Naive thymus-derived CD8-positive, alpha-beta T cell (primary cell): ENCODE measurements at regions not wholly inside any gene's neighbourhood (a gene's known extent, or its start where the extent isn't known, plus 50 kb on each side); places are given as distances from the start of the nearest gene placed in this dataset.

ENCODE experiments used
- ATAC-seq, 2 donors: fragments of 150-1000 bp; cut with Tn5 transposase in 1 of 2; sonication (Bioruptor Pico), chemical (Tn5 transposase) in 1 of 2; 1 replicate in 1 of 2; 2 replicates in 1 of 2; pipeline ENCODE4 v1.10.0; 2021; ENCODE audit warnings: mild to moderate bottlenecking in 2 of 2, moderate library complexity in 2 of 2
- POLR2A ChIA-PET: fragments of 350-600 bp; sonication (Branson Sonifier 250); formaldehyde crosslinking; loops from one replicate; lab custom pipeline; 2021; ENCODE audit warnings: antibody characterized with exemption; lab: Charles Lee
- DNase-seq, 10 donors: peaks; one replicate each; pipeline versions ENCODE4 v3.0.0 to v3.0.0-alpha.2; 2020 to 2022
- H3K27ac Mint-ChIP-seq, 10 donors: one replicate each; pipeline ENCODE4 v1.8.0; 2020 to 2022; ENCODE audit warnings: mild to moderate bottlenecking in 10 of 10, mixed read lengths in 10 of 10, moderate library complexity in 4 of 10, inconsistent platforms in 1 of 10
- H3K27me3 Mint-ChIP-seq, 5 donors: one replicate each; pipeline ENCODE4 v1.8.0; 2021 to 2022; ENCODE audit warnings: mixed read lengths in 5 of 5
- H3K36me3 Mint-ChIP-seq, 3 donors: one replicate each; pipeline ENCODE4 v1.8.0; 2020 to 2022; ENCODE audit warnings: mixed read lengths in 3 of 3, mild to moderate bottlenecking in 2 of 3, inconsistent platforms in 1 of 3
- H3K4me1 Mint-ChIP-seq, 4 donors: one replicate each; pipeline ENCODE4 v1.8.0; 2021 to 2022; ENCODE audit warnings: mixed read lengths in 4 of 4
- H3K4me3 Mint-ChIP-seq, 10 donors: one replicate each; pipeline ENCODE4 v1.8.0; 2020 to 2022; ENCODE audit warnings: mild to moderate bottlenecking in 10 of 10, mixed read lengths in 10 of 10, moderate library complexity in 6 of 10, inconsistent platforms in 1 of 10
- H3K9me3 Mint-ChIP-seq, 9 donors: one replicate each; pipeline ENCODE4 v1.8.0; 2020 to 2022; ENCODE audit warnings: mixed read lengths in 9 of 9, mild to moderate bottlenecking in 3 of 9, inconsistent platforms in 1 of 9, moderate library complexity in 1 of 9

DNA sequence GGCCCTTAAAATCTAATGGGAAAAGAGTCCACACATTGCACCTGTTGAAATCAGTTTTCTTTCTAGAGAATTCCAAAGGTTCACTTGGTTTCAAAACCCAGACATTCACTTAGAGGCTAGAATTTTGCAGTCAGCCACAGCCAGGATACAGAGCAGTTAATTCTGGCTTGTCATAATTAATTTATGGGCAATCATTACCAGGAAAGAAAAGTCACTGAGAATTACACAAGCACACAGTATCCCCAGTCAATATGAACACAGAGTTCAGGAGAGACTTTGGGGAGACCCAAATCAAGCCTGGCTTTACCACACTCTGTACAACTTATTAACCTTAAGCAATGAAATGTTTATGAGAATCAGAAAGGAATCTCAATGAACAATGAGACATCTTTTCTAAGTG lies 224.3 kb upstream of the SOX21 start:
- Mint-ChIP-seq H3K27ac (no peak overlapping the region), H3K27me3 (peaks cover 5 to 27% (median 14%) of the 10 kb centered on the region in 5 donors), H3K9me3 (peaks cover 0 to 16% (median 5%) of the 10 kb centered on the region in 9 donors), H3K4me3 (no peak overlapping the region), H3K36me3 (peaks cover 0 to 9% (median 0%) of the 10 kb centered on the region in 3 donors), H3K4me1 (no peaks in the 10 kb centered on the region)
- POLR2A ChIA-PET, result no interaction called here
- DNase-seq, result no peak
- ATAC-seq, result no peak

DNA sequence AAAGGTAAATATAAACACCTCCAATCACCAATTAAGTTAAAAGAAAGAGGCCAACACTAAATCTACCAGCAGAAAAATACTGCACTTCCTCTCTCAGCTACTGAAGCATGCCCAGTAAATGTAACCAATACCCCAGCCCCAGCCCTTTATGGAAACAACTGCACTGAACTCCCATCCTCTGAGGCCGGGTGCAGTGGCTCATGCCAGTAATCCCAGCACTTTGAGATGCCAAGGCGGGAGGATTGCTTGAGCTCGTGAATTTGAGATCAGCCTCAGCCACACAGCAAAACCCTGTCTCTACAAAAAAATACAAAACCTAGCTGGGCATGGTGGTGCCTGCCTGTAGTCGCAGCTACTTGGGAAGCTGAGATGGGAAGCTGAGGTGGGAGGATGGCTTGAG lies 221.6 kb upstream of the SOX21 start:
- Mint-ChIP-seq H3K27me3 (peaks cover 5 to 25% (median 7%) of the 10 kb centered on the region in 5 donors), H3K27ac (no peak overlapping the region), H3K36me3 (peaks cover 0 to 9% (median 0%) of the 10 kb centered on the region in 3 donors), H3K4me1 (no peaks in the 10 kb centered on the region), H3K4me3 (no peak overlapping the region), H3K9me3 (peaks cover 0 to 16% (median 5%) of the 10 kb centered on the region in 9 donors)
- ATAC-seq (no peak), DNase-seq (no peak)
- POLR2A ChIA-PET, result no interaction called here

DNA sequence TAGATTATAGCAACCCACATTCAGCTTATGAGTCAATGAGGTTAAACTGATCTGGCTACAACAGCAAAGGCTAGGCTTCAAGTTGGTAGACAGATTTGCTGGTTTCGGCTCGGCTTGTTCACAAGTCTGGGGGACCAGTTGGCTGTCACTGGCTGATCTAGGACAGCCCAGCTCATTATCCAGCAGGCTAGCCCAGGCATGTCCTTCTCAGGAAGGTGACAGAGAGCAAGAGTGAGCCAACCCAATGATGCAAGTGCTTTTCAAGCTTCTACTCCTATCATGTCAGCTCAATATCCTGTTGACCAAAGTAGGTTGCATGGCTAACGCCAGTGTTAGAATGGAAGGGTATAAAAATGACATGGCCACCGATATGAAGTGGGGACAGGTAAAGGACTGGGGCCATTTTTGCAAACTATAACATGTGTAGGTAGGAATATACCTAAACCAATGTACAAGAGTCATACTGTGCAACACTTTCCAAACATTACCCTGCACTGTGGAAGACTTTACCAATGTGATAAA lies 220.9 kb upstream of the SOX21 start:
- POLR2A ChIA-PET, result no interaction called here
- Mint-ChIP-seq H3K9me3 (peaks cover 0 to 16% (median 5%) of the 10 kb centered on the region in 9 donors), H3K4me3 (no peak overlapping the region), H3K36me3 (peaks cover 0 to 9% (median 0%) of the 10 kb centered on the region in 3 donors), H3K4me1 (no peaks in the 10 kb centered on the region), H3K27me3 (peaks cover 5 to 18% (median 7%) of the 10 kb centered on the region in 5 donors), H3K27ac (no peak overlapping the region)
- ATAC-seq (no peak), DNase-seq (no peak)

DNA sequence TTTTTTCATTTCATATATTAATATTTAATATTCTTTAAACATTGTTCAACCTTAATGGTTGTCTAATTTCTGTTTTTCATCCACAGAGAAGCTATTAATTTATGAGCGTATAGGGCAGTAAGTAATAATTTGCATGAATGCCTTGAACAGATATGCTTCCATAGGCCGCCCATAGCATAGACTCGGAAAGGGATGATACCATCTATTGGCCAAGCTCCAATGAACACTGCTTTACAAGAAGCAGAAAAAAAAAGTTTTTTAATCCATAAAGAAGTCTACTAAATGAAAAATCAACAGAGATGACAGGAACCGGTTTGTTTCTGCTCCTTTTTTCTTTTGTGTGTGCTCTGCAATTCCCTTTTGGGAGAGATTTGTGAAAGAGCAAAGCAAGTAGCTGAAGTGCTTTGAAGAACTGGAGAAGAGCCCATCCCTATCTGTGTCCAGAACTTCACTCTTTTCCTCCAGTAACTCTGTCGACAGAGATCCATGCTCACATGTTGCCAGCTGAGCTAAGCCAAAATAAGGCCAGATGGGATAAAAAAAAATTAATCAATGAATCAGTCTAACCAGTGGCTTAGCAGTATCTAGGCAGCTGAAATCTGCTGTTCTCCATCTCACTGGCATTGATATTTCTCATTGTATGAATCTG lies 215.9 kb upstream of the SOX21 start:
- Mint-ChIP-seq H3K27ac (no peak overlapping the region), H3K36me3 (peaks cover 0 to 6% (median 0%) of the 10 kb centered on the region in 3 donors), H3K9me3 (peaks cover 0 to 9% (median 3%) of the 10 kb centered on the region in 9 donors), H3K27me3 (peaks cover 1 to 21% (median 6%) of the 10 kb centered on the region in 5 donors), H3K4me1 (no peaks in the 10 kb centered on the region), H3K4me3 (no peak overlapping the region)
- ATAC-seq (no peak), DNase-seq (no peak)
- POLR2A ChIA-PET, result no interaction called here

DNA sequence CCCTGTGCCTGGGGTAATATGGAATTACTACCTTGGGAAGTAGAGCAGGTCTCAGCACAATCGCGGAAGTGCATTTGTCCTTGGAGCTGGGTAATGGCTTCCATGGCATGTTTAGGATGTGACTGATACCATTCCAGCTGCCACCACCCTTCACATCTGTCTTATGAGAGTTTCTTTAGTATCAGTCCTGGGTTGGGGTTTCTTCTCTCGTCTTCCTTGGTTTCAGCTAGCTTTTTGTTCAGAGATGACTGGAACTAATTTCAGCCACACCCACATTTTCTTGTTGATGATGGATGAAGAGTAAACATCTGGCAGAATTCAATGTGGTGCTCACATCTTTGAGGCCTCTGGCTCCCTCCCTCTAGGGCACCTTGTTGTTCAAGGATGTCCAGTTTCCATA lies 212.9 kb upstream of the SOX21 start:
- POLR2A ChIA-PET, result no interaction called here
- ATAC-seq, result no peak
- Mint-ChIP-seq H3K9me3 (no peaks in the 10 kb centered on the region), H3K27ac (no peak overlapping the region), H3K36me3 (no peaks in the 10 kb centered on the region), H3K4me1 (no peaks in the 10 kb centered on the region), H3K4me3 (no peak overlapping the region), H3K27me3 (peaks cover 0 to 37% (median 8%) of the 10 kb centered on the region in 5 donors)
- no peak for DNase-seq

DNA sequence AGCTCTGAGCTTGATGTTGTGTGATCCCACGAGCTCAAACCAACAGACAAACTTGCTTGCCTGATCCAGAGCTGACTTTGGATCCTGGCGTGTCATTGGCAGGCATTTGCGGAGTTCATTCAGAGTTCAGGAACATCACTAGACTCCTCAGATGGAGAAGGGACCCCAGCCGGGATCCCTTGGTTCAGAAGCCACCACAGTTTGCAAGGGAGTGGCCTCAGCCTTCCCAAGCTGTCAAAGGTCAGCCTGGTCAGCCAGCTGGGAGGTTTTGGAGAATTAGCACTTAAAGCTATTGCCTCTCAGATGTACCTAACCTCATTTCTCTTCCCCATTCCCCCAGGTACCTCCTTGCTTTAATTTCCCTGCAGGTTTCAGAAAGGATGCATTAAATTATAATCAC lies 208.8 kb upstream of the SOX21 start:
- POLR2A ChIA-PET, result no interaction called here
- no peaks in the 10 kb centered on the region for H3K4me1 Mint-ChIP-seq
- H3K27ac Mint-ChIP-seq, result no peak overlapping the region
- peaks cover 0 to 5% (median 0%) of the 10 kb centered on the region in 9 donors for H3K9me3 Mint-ChIP-seq
- DNase-seq (no peak), ATAC-seq (no peak)
- H3K4me3 Mint-ChIP-seq, result no peak overlapping the region
- no peaks in the 10 kb centered on the region for H3K36me3 Mint-ChIP-seq
- H3K27me3 Mint-ChIP-seq, result peaks cover 0 to 28% (median 8%) of the 10 kb centered on the region in 5 donors

DNA sequence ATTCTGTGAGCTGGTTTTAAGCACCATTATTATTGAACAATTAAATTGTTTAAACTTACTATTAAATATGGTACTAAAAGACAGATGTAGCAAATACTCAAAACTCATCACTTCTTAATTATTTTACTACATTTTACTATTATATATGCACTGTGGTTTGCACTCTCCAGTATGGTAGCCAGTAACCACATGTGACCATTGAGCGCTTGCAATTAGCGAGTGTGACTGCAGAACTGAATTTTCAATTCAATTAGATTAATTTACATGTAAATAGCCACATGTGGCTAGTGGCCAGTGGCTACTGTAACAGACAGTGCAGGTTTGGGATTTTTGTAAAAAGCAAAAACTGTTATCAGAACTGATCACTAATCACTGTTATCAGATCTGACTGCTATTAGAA lies 208.2 kb upstream of the SOX21 start:
- no peak for DNase-seq
- ATAC-seq, result no peak
- Mint-ChIP-seq H3K4me3 (no peak overlapping the region), H3K9me3 (peaks cover 0 to 5% (median 0%) of the 10 kb centered on the region in 9 donors), H3K36me3 (no peaks in the 10 kb centered on the region), H3K4me1 (no peaks in the 10 kb centered on the region), H3K27ac (no peak overlapping the region), H3K27me3 (peaks cover 0 to 27% (median 8%) of the 10 kb centered on the region in 5 donors)
- POLR2A ChIA-PET, result no interaction called here

DNA sequence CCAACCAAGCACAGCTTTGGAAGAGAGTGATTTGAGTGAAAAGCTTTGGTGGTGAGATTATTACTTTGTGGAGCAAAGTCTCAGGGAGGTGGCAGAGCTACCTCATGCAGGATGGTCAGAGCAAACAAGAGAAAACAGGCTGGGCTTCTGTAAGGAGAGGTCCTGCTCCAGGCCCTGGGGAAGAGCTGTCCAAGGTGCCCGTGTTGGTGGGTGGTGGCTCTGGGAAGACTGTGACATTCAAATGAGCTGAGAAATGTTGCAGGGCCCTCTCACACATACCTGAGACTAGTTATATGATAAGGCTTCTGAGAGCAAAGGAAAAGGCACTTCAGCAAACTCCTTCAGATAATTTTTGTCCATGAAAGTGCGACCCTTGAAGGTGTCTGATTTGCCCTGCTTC lies 205.5 kb upstream of the SOX21 start:
- POLR2A ChIA-PET, result no interaction called here
- Mint-ChIP-seq H3K4me1 (no peaks in the 10 kb centered on the region), H3K27me3 (peaks cover 2 to 16% (median 4%) of the 10 kb centered on the region in 5 donors), H3K4me3 (no peak overlapping the region), H3K27ac (no peak overlapping the region), H3K9me3 (peaks cover 0 to 5% (median 0%) of the 10 kb centered on the region in 9 donors), H3K36me3 (no peaks in the 10 kb centered on the region)
- ATAC-seq (no peak), DNase-seq (no peak)

DNA sequence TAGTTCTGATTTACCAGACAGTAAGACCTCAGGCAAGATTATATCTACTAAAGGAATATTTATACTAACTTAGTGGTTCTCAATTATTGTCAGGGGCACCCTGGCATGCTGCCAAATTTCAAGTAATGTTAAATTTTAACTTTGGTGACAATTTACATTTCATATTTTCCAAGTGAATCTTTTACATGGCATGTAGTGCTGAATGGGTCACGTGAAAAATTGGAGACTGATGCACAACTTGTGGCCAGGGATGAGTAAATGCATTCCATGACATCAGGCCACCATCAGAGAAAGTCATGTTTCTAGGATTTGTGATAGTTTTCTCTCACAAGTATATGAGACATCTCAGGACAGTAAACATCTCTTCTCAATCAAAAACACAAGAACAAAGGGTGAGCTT lies 202.6 kb upstream of the SOX21 start:
- ATAC-seq (no peak), DNase-seq (no peak)
- no peak overlapping the region for H3K27ac Mint-ChIP-seq
- no peak overlapping the region for H3K4me3 Mint-ChIP-seq
- H3K9me3 Mint-ChIP-seq, result peaks cover 0 to 5% (median 0%) of the 10 kb centered on the region in 9 donors
- no peaks in the 10 kb centered on the region for H3K36me3 Mint-ChIP-seq
- POLR2A ChIA-PET, result no interaction called here
- no peaks in the 10 kb centered on the region for H3K4me1 Mint-ChIP-seq
- H3K27me3 Mint-ChIP-seq, result peaks cover 14 to 36% (median 20%) of the 10 kb centered on the region in 5 donors

DNA sequence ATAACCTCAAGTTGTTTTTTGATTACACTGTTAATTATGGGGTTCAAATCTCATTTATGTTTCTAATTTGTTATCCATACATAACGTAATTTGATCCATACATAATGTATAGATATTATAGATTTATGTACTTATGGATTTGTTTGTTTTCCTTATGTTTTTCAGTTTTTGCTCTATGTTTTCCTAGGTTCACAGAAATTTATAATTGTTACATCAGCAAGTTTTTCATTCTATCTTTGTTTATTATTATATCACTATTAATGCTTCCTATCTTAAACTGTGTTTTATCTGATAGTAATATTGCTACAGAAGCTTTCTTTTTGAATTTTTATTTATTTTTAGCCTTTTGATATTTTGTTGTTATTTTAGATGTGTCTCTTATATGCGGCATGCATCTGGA lies 194.3 kb upstream of the SOX21 start:
- H3K36me3 Mint-ChIP-seq, result no peaks in the 10 kb centered on the region
- H3K4me3 Mint-ChIP-seq, result no peak overlapping the region
- POLR2A ChIA-PET, result no interaction called here
- no peaks in the 10 kb centered on the region for H3K4me1 Mint-ChIP-seq
- DNase-seq (no peak), ATAC-seq (no peak)
- H3K27me3 Mint-ChIP-seq, result peaks cover 14 to 39% (median 21%) of the 10 kb centered on the region in 5 donors
- H3K9me3 Mint-ChIP-seq, result peaks cover 0 to 3% (median 0%) of the 10 kb centered on the region in 9 donors
- H3K27ac Mint-ChIP-seq, result no peak overlapping the region

DNA sequence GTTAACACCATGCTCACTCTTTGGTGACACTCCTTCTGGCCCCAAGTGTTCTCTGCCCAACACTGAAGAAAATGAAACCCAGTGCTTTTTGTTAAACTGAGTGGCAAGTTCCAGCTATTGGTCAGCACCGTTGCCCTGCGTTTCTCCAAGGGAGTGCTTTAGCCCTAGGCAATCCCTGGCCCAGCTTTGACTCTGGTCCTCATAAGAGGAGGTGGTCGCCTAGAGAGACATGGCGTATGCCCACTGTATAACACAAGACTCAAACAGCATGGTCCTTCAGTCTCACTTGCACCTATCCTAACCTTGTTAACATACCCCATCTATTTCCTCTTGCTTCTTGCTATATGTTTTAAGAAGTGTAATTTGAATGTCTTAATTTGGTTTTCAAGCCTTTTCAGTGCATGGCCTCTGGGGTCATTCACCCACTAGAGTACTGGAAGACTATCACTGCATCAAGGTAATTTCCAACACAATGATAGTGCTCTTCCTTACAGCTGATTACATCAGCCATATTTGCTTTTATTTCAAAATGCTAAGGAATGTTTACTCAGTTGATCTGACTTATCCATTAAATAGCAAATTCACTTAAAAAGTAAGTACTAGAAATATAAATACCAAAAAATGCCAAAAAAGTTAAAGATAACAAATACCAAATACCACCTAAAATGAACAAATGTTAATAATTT lies 190.5 kb upstream of the SOX21 start:
- POLR2A ChIA-PET, result no interaction called here
- ATAC-seq, result no peak
- no peak overlapping the region for H3K27ac Mint-ChIP-seq

DNA sequence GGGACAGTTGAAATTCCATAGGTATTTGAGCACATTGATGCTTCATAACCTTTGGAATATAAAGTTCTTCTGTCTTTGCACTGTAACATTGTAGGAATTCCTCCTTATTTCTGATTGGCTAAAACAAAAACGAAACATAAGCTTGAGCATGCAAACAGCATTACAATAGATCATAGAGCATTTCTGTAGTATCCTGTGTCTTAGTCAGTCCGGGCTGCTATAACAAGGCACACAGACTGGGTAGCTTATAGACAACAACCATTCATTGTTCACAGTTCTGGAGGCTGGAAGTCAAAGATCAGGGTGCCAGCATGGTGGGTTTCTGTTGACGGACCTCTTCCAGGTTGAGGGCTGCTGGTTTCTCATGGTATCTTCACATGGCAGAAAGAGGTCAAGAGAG lies 188.7 kb upstream of the SOX21 start:
- Mint-ChIP-seq H3K27me3 (peaks cover 0 to 6% (median 0%) of the 10 kb centered on the region in 5 donors), H3K4me3 (no peak overlapping the region), H3K9me3 (no peaks in the 10 kb centered on the region), H3K4me1 (no peaks in the 10 kb centered on the region), H3K27ac (no peak overlapping the region), H3K36me3 (no peaks in the 10 kb centered on the region)
- DNase-seq (no peak), ATAC-seq (no peak)
- POLR2A ChIA-PET, result no interaction called here

More for the DNA sequence above, 190.5 kb upstream of the SOX21 start:
- peaks cover 0 to 6% (median 0%) of the 10 kb centered on the region in 5 donors for H3K27me3 Mint-ChIP-seq
- no peaks in the 10 kb centered on the region for H3K9me3 Mint-ChIP-seq
- DNase-seq, result no peak
- H3K4me1 Mint-ChIP-seq, result no peaks in the 10 kb centered on the region
- H3K4me3 Mint-ChIP-seq, result no peak overlapping the region
- no peaks in the 10 kb centered on the region for H3K36me3 Mint-ChIP-seq

DNA sequence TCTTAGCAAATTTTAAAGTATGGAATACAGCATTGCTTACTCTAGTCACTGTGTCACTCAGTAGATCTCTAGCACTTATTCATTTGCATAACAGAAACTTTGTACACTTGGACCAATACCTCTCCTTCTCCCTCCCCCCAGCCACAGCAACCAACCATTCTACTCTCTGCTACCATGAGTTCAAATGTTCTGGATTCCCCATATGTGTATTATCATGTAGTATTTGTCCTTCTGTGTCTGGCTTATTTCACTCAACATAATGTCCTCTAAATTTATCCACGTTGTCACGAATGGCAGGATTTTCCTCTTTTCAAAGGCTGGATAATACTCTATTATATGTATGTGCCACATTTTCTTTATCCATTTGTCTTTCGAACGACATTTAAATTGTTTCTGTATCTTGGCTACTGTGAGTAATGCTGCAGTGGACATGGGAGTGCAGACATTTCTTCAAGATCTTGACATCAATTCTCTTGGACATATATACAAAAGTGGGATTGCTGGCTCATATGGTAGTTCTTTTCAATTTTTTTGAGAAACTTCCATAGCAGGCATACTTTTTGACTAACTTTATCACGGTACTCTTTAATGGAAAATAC lies 184.5 kb upstream of the SOX21 start:
- Mint-ChIP-seq H3K27me3 (no peaks in the 10 kb centered on the region), H3K27ac (no peak overlapping the region), H3K4me3 (no peak overlapping the region), H3K36me3 (no peaks in the 10 kb centered on the region), H3K9me3 (no peaks in the 10 kb centered on the region), H3K4me1 (no peaks in the 10 kb centered on the region)
- POLR2A ChIA-PET, result no interaction called here
- no peak for DNase-seq
- no peak for ATAC-seq
